Uterus (tissue), 2 donors: ENCODE measurements at regions not wholly inside any gene's neighbourhood (a gene's known extent, or its start where the extent isn't known, plus 50 kb on each side); places are given as distances from the start of the nearest gene placed in this dataset.

Source experiments
- POLR2A ChIP-seq, 2 donors: fragments of 450-650 bp; IDR thresholded peaks; one replicate each; pipeline ENCODE4 v1.6.1; 2016; ENCODE audit warnings: antibody characterized with exemption in 2 of 2, mild to moderate bottlenecking in 1 of 2, moderate library complexity in 1 of 2
- TF ChIP-seq, protein P1 (sequence below), 4 experiments: fragments of 200-600 bp in 2 of 4; fragments of 450-650 bp in 2 of 4; sonication (generic) in 2 of 4; IDR thresholded peaks; one replicate each; pipeline ENCODE4 v1.5.1; 2016 to 2019; ENCODE audit warnings: antibody characterized with exemption in 4 of 4, mild to moderate bottlenecking in 2 of 4, moderate library complexity in 1 of 4

DNA sequence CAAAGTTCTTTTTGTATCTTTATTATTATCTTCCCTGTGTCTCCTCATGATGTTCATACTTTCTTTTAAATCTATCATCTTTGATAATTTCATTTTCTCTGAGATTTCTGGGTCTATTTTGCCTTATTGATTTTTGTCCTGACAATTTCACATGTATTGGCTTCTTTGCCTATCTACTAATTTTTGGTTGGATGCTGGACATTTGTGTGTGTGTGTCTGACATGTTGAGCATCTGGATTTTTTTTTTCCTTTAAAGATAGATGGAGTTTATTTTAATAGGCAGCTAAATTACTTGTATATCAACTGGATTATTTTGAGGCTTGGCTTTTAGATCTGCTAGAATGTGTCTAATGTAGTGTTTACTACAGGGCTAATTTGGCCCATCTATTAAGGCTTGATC, 178.0 kb upstream of the MOCS2 start:
- TF ChIP-seq, protein P1, sequence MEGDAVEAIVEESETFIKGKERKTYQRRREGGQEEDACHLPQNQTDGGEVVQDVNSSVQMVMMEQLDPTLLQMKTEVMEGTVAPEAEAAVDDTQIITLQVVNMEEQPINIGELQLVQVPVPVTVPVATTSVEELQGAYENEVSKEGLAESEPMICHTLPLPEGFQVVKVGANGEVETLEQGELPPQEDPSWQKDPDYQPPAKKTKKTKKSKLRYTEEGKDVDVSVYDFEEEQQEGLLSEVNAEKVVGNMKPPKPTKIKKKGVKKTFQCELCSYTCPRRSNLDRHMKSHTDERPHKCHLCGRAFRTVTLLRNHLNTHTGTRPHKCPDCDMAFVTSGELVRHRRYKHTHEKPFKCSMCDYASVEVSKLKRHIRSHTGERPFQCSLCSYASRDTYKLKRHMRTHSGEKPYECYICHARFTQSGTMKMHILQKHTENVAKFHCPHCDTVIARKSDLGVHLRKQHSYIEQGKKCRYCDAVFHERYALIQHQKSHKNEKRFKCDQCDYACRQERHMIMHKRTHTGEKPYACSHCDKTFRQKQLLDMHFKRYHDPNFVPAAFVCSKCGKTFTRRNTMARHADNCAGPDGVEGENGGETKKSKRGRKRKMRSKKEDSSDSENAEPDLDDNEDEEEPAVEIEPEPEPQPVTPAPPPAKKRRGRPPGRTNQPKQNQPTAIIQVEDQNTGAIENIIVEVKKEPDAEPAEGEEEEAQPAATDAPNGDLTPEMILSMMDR (IDR thresholded peaks at IDR 0.05) = no peak
- no peak for TF ChIP-seq POLR2A (IDR thresholded peaks at IDR 0.05)
